ENCODE measurements at regions not wholly inside any gene's neighbourhood (a gene's known extent, or its start where the extent isn't known, plus 50 kb on each side); places are given as distances from the start of the nearest gene placed in this dataset.

- TF ChIP-seq CTCF (IDR thresholded peaks at IDR 0.05) (no peak), POLR2A (IDR thresholded peaks at IDR 0.05) (no peak)
Measured at GRCh38 chr5:128632264-128632663, 94.2 kb upstream of the FBN2 start.

All from Peyer's patch (tissue), 4 donors.